Gastrocnemius medialis (tissue), 4 donors: ENCODE measurements at regions not wholly inside any gene's neighbourhood (a gene's known extent, or its start where the extent isn't known, plus 50 kb on each side); places are given as distances from the start of the nearest gene placed in this dataset.

Source experiments
- ATAC-seq, 2 donors: fragments of 150-250 bp; one replicate each; pipeline ENCODE4 v1.9.1; 2016
- DNase-seq, 2 donors: peaks; one replicate each; pipeline ENCODE4 v3.0.0-alpha.2; 2019
- H3K27ac ChIP-seq, 4 donors: fragments of 200-600 bp; sonication (generic); 1 replicate in 1 of 4; 2 replicates in 3 of 4; pipeline ENCODE4 v1.5.1; 2016 to 2018; ENCODE audit warnings: mild to moderate bottlenecking in 2 of 4, moderate library complexity in 1 of 4
- H3K27me3 ChIP-seq, 3 donors: fragments of 200-600 bp; sonication (generic) in 2 of 3; 1 replicate in 1 of 3; 2 replicates in 2 of 3; pipeline versions ENCODE4 v1.5.1 to v1.6.0; 2016 to 2019; ENCODE audit warnings: mild to moderate bottlenecking in 1 of 3, moderate library complexity in 1 of 3
- H3K36me3 ChIP-seq, 2 donors: fragments of 200-600 bp; sonication (generic) in 1 of 2; one replicate each; pipeline ENCODE4 v1.5.1; 2017 to 2018
- H3K4me1 ChIP-seq, 2 donors: fragments of 200-600 bp; sonication (generic) in 1 of 2; one replicate each; pipeline ENCODE4 v1.5.1; 2016 to 2017; ENCODE audit warnings: mild to moderate bottlenecking in 2 of 2
- H3K4me3 ChIP-seq, 4 donors: fragments of 200-600 bp; sonication (generic) in 3 of 4; 1 replicate in 1 of 4; 2 replicates in 3 of 4; pipeline ENCODE4 v1.5.1; 2016 to 2019; ENCODE audit warnings: mild to moderate bottlenecking in 2 of 4
- H3K9me3 ChIP-seq, 3 donors: fragments of 200-600 bp; sonication (generic) in 2 of 3; 1 replicate in 1 of 3; 2 replicates in 2 of 3; pipeline ENCODE4 v1.5.1; 2016 to 2019
- CTCF ChIP-seq, 5 experiments: fragments of 450-650 bp in 3 of 5; fragments of 200-600 bp in 2 of 5; sonication (generic) in 2 of 5; IDR thresholded peaks in 4 of 5; conservative IDR thresholded peaks in 1 of 5; 1 replicate in 4 of 5; 2 replicates in 1 of 5; pipeline ENCODE4 v1.5.1; 2016 to 2019; ENCODE audit warnings: antibody characterized with exemption in 5 of 5, mild to moderate bottlenecking in 3 of 5, moderate library complexity in 3 of 5
- POLR2A ChIP-seq, 2 donors: fragments of 450-650 bp; IDR thresholded peaks; one replicate each; pipeline ENCODE4 v1.6.1; 2017; ENCODE audit warnings: antibody characterized with exemption in 2 of 2, mild to moderate bottlenecking in 2 of 2, moderate library complexity in 2 of 2
- in situ Hi-C, 4 donors: fragments of 200-750 bp; cut with MboI; loops; one replicate each; pipeline versions ENCODE4 v1.15.0 to v1.8.0; 2017; ENCODE audit warnings: low sequenced_read_pairs in 4 of 4
- intact Hi-C: fragments of 100-400 bp; cut with DNase I; formaldehyde crosslinking; loops from one replicate; pipeline ENCODE4 v1.15.1; 2023; ENCODE audit warnings: low total_unique reads

DNA sequence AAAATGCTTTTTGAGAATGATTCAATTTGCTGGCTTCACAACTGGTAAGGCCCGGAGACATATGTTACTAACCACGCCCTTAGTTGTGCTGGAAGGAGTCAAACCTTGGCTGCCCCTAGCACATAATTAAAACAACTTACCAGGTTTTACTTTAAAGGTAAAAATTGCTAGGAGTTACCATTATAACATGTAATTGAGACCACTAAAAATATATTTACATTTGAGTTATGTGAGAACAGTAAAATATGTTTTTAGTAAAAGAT, 435.6 kb upstream of the CDH9 start:
- H3K4me3 ChIP-seq = no peak overlapping the region
- H3K4me1 ChIP-seq = no peaks in the 10 kb centered on the region
- no peak for ATAC-seq
- in situ Hi-C loops (no loop called here), intact Hi-C loops (no loop called here)
- H3K27ac ChIP-seq = no peak overlapping the region
- no peak for TF ChIP-seq POLR2A (IDR thresholded peaks at IDR 0.05)
- no peak for TF ChIP-seq CTCF (IDR thresholded peaks at IDR 0.05 in 4 of 5, conservative IDR thresholded peaks at IDR 0.05 in 1 of 5)
- no peaks in the 10 kb centered on the region for H3K36me3 ChIP-seq
- H3K9me3 ChIP-seq = no peaks in the 10 kb centered on the region
- no peaks in the 10 kb centered on the region for H3K27me3 ChIP-seq
- no peak for DNase-seq

DNA sequence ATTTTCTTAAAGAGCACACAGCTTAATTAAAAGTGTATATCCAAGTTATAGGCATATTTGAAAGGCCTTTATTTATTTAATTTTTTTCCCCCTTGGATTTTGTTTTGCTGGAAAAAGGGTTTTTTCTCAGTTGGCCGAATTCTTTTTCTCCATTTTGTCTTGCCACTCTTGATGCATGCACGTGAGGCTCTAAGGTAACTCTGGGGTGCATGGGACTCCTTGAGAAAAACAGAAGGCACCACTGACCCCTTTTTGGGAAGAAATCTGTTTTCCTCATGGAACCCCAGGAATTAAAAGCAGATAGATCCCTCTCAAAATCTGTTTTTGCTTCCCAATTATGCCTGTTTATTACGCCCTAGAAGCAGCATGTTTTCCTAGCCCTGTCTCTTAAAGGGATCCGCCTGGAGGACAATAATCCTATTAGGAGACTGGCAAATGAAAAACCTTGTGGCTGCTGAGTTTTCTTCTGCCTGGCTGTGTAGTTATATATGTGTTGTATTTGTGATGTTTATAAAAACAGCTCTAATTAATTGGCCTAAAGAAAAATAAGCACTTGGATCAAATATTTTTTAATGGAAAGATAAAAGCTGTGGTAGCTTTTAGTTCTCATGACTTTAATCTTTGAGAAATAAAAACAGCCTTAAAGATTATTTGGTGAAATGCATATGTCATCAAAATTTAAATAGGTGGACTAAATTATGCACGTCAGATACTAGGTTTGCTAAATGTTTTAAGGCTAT, 435.1 kb upstream of the CDH9 start:
- TF ChIP-seq CTCF (IDR thresholded peaks at IDR 0.05 in 4 of 5, conservative IDR thresholded peaks at IDR 0.05 in 1 of 5) = no peak
- TF ChIP-seq POLR2A (IDR thresholded peaks at IDR 0.05) = no peak
- Histone ChIP-seq H3K4me3 (no peak overlapping the region), H3K9me3 (no peaks in the 10 kb centered on the region), H3K27ac (no peak overlapping the region), H3K4me1 (no peaks in the 10 kb centered on the region), H3K36me3 (no peaks in the 10 kb centered on the region), H3K27me3 (no peaks in the 10 kb centered on the region)
- in situ Hi-C loops (no loop called here), intact Hi-C loops (no loop called here)
- ATAC-seq (no peak), DNase-seq (no peak)

- Histone ChIP-seq H3K4me3 (no peak overlapping the region), H3K4me1 (no peaks in the 10 kb centered on the region), H3K36me3 (no peaks in the 10 kb centered on the region), H3K27me3 (no peaks in the 10 kb centered on the region), H3K9me3 (no peaks in the 10 kb centered on the region), H3K27ac (no peak overlapping the region)
- DNase-seq (no peak), ATAC-seq (no peak)
- intact Hi-C loops = no loop called here
- TF ChIP-seq CTCF (IDR thresholded peaks at IDR 0.05 in 4 of 5, conservative IDR thresholded peaks at IDR 0.05 in 1 of 5) = no peak
- no peak for TF ChIP-seq POLR2A (IDR thresholded peaks at IDR 0.05)
- in situ Hi-C loops = no loop called here
These were observed 434.5 kb upstream of the CDH9 start for GRCh38 chr5:27472871-27473270.

GRCh38 chr5:27472000-27472763, 433.8 kb upstream of the CDH9 start:
- Histone ChIP-seq H3K36me3 (no peaks in the 10 kb centered on the region), H3K4me1 (no peaks in the 10 kb centered on the region), H3K4me3 (no peak overlapping the region), H3K27me3 (no peaks in the 10 kb centered on the region), H3K27ac (no peak overlapping the region), H3K9me3 (no peaks in the 10 kb centered on the region)
- intact Hi-C loops (no loop called here), in situ Hi-C loops (no loop called here)
- DNase-seq (no peak), ATAC-seq (no peak)
- TF ChIP-seq POLR2A (IDR thresholded peaks at IDR 0.05) (no peak), CTCF (IDR thresholded peaks at IDR 0.05 in 4 of 5, conservative IDR thresholded peaks at IDR 0.05 in 1 of 5) (no peak)
